ENCODE measurements at regions not wholly inside any gene's neighbourhood (a gene's known extent, or its start where the extent isn't known, plus 50 kb on each side); places are given as distances from the start of the nearest gene placed in this dataset.

- no peaks in the 10 kb centered on the region for H4K20me1 ChIP-seq (ENCODE audit: insufficient read depth, poor library complexity, severe bottlenecking)
- H3K27me3 ChIP-seq, result no peaks in the 10 kb centered on the region
- no peak overlapping the region for H3K27ac ChIP-seq
- TF ChIP-seq CTCF (IDR thresholded peaks at IDR 0.05; ENCODE audit: poor library complexity), result no peak
- TF ChIP-seq EZH2 (IDR thresholded peaks at IDR 0.05; ENCODE audit: borderline replicate concordance), result no peak
- no peak for TF ChIP-seq EZH2phosphoT487 (IDR thresholded peaks at IDR 0.05; ENCODE audit: low read depth, severe bottlenecking, unreplicated experiment)
- no peak overlapping the region for H3K4me3 ChIP-seq
- no peaks in the 10 kb centered on the region for H3K9me3 ChIP-seq (ENCODE audit: low read depth)
- no peaks in the 10 kb centered on the region for H3K79me2 ChIP-seq
- H2AFZ ChIP-seq, result no peak overlapping the region
- H3K4me1 ChIP-seq (ENCODE audit: insufficient read depth), result no peaks in the 10 kb centered on the region
- no peaks in the 10 kb centered on the region for H3K36me3 ChIP-seq (replicated peaks; ENCODE audit: insufficient read depth, low read depth)
- H3K9me2 ChIP-seq (replicated peaks; ENCODE audit: insufficient read depth), result no peaks in the 10 kb centered on the region
- no peak for DNase-seq (ENCODE audit: low spot score)
- no peak overlapping the region for H3K4me2 ChIP-seq
Observed at GRCh38 chr11:103729617-103730016, 306.8 kb upstream of the DDI1 start.

- DNase-seq (ENCODE audit: low spot score), result no peak
- Histone ChIP-seq H2AFZ (no peak overlapping the region), H3K79me2 (no peaks in the 10 kb centered on the region), H3K27ac (no peak overlapping the region), H3K9me3 (ENCODE audit: low read depth) (no peaks in the 10 kb centered on the region), H3K36me3 (replicated peaks; ENCODE audit: insufficient read depth, low read depth) (no peaks in the 10 kb centered on the region), H4K20me1 (ENCODE audit: insufficient read depth, poor library complexity, severe bottlenecking) (no peaks in the 10 kb centered on the region), H3K27me3 (no peaks in the 10 kb centered on the region), H3K4me3 (no peak overlapping the region), H3K4me2 (no peak overlapping the region), H3K9me2 (replicated peaks; ENCODE audit: insufficient read depth) (no peaks in the 10 kb centered on the region), H3K4me1 (ENCODE audit: insufficient read depth) (peaks cover under 1% of the 10 kb centered on the region)
- TF ChIP-seq CTCF (IDR thresholded peaks at IDR 0.05; ENCODE audit: poor library complexity) (no peak), EZH2phosphoT487 (IDR thresholded peaks at IDR 0.05; ENCODE audit: low read depth, severe bottlenecking, unreplicated experiment) (no peak), EZH2 (IDR thresholded peaks at IDR 0.05; ENCODE audit: borderline replicate concordance) (no peak)
- WGBS (ENCODE audit: low lambda C conversion rate, missing lambda C conversion rate), result 53% methylated on average over 2 of the region's 2 CpGs
Observed at GRCh38 chr11:103730131-103730940, 306.1 kb upstream of the DDI1 start.

GRCh38 chr11:103731670-103732069 is 304.8 kb upstream of the DDI1 start:
- Histone ChIP-seq H4K20me1 (ENCODE audit: insufficient read depth, poor library complexity, severe bottlenecking) (no peaks in the 10 kb centered on the region), H3K79me2 (no peaks in the 10 kb centered on the region), H3K4me1 (ENCODE audit: insufficient read depth) (peaks cover 10% of the 10 kb centered on the region), H3K9me2 (replicated peaks; ENCODE audit: insufficient read depth) (no peaks in the 10 kb centered on the region), H3K9me3 (ENCODE audit: low read depth) (no peaks in the 10 kb centered on the region), H3K27me3 (no peaks in the 10 kb centered on the region), H3K4me3 (no peak overlapping the region), H3K36me3 (replicated peaks; ENCODE audit: insufficient read depth, low read depth) (no peaks in the 10 kb centered on the region), H2AFZ (no peak overlapping the region), H3K27ac (no peak overlapping the region), H3K4me2 (no peak overlapping the region)
- no peak for DNase-seq (ENCODE audit: low spot score)
- WGBS (ENCODE audit: low lambda C conversion rate, missing lambda C conversion rate), result 46% methylated on average over 2 of the region's 2 CpGs
- TF ChIP-seq EZH2phosphoT487 (IDR thresholded peaks at IDR 0.05; ENCODE audit: low read depth, severe bottlenecking, unreplicated experiment) (no peak), CTCF (IDR thresholded peaks at IDR 0.05; ENCODE audit: poor library complexity) (no peak), EZH2 (IDR thresholded peaks at IDR 0.05; ENCODE audit: borderline replicate concordance) (no peak)
